K562 (cell line): ENCODE measurements at regions not wholly inside any gene's neighbourhood (a gene's known extent, or its start where the extent isn't known, plus 50 kb on each side); places are given as distances from the start of the nearest gene placed in this dataset.
A peak's percentile ranks its signal among the peaks of the same experiment; 100 is the strongest.

Experiments
- ATAC-seq: fragments of 200-7000 bp; cut with Tn5 transposase; 3 replicates; pipeline ENCODE4 v1.9.1; 2020; ENCODE audit warnings: moderate library complexity
- BruUV-seq: library from RNA; stranded (reverse); fragments of 400-500 nt; replicated peaks from 2 replicates; lab custom pipeline; 2021; lab: Mats Ljungman, UMichigan
- CTCF ChIA-PET: fragments of 300-600 bp; formaldehyde crosslinking; extraction: SDS; loops from one replicate; lab custom pipeline; 2021; ENCODE audit warnings: low intra/inter-chr PET ratio; lab: Yijun Ruan, JAX
- POLR2A ChIA-PET: fragments of 300-600, 350-650 bp; sonication (Branson Sonifier 250); formaldehyde crosslinking; extraction: SDS; loops from one replicate; lab custom pipeline; 2021; ENCODE audit warnings: antibody characterized with exemption, inconsistent platforms; lab: Yijun Ruan, JAX
- DNase-seq, 4 experiments: peaks; one replicate each; pipeline versions ENCODE4 v3.0.0 to v3.0.0-alpha.2; 2011 to 2018; ENCODE audit warnings: low spot score in 3 of 4, mixed read lengths in 3 of 4; ENCODE audit errors: extremely low read depth in 1 of 4
- FAIRE-seq: peaks from 2 replicates; lab custom pipeline; 2011; peaks lifted over from hg19 to GRCh38; lab: Jason Lieb, UNC
- H2AFZ ChIP-seq: 2 replicates; pipeline ENCODE4 v1.6.0; 2011; ENCODE audit warnings: low read depth, low read length, control low read depth, inconsistent platforms
- H3K27ac ChIP-seq: fragments of 200-600 bp; 3 replicates; pipeline ENCODE4 v1.8.0; 2011; ENCODE audit warnings: low read depth, mild to moderate bottlenecking, control low read depth, inconsistent platforms, low read length, moderate library complexity, mixed read lengths; ENCODE audit errors: extremely low read depth
- H3K27me3 ChIP-seq, 2 experiments: fragments of 300-600 bp in 1 of 2; 2 replicates in 1 of 2; 3 replicates in 1 of 2; pipeline versions ENCODE4 v1.6.0 to v1.8.0; 2011; ENCODE audit warnings: inconsistent platforms in 2 of 2, low read length in 2 of 2, mild to moderate bottlenecking in 1 of 2, mixed read lengths in 1 of 2, moderate library complexity in 1 of 2; ENCODE audit not compliant: control insufficient read depth in 2 of 2, insufficient read depth in 2 of 2
- H3K36me3 ChIP-seq: fragments of 300-600 bp; 3 replicates; pipeline ENCODE4 v1.8.0; 2011; ENCODE audit warnings: mild to moderate bottlenecking, low read length, inconsistent platforms; ENCODE audit not compliant: control insufficient read depth, insufficient read depth
- H3K4me1 ChIP-seq, 2 experiments: fragments of 200-600 bp in 1 of 2; replicated peaks in 1 of 2; 2 replicates in 1 of 2; 3 replicates in 1 of 2; pipeline versions ENCODE4 v1.5.1 to v1.8.0; 2011; ENCODE audit warnings: inconsistent platforms in 2 of 2, low read length in 2 of 2, mild to moderate bottlenecking in 1 of 2, mixed read lengths in 1 of 2, moderate library complexity in 1 of 2; ENCODE audit not compliant: control insufficient read depth in 2 of 2, insufficient read depth in 2 of 2
- H3K4me2 ChIP-seq: 2 replicates; pipeline ENCODE4 v1.6.1; 2011; ENCODE audit warnings: low read length, control low read depth, inconsistent platforms, mixed read lengths; ENCODE audit not compliant: insufficient read depth
- H3K4me3 ChIP-seq: fragments of 200-600 bp; sonication (generic), shearing (Covaris generic); 2 replicates; pipeline ENCODE4 v1.5.1; 2016; ENCODE audit warnings: control low read depth, inconsistent platforms
- H3K79me2 ChIP-seq: fragments of 200-600 bp; 3 replicates; pipeline ENCODE4 v1.8.0; 2011; ENCODE audit warnings: low read length, inconsistent platforms; ENCODE audit not compliant: control insufficient read depth, insufficient read depth
- H3K9ac ChIP-seq, 2 experiments: 2 replicates each; pipeline versions ENCODE4 v1.6.0 to v1.6.1; 2011; ENCODE audit warnings: low read depth in 2 of 2, low read length in 2 of 2, control low read depth in 1 of 2, inconsistent platforms in 1 of 2, mild to moderate bottlenecking in 1 of 2, mixed read lengths in 1 of 2; ENCODE audit not compliant: insufficient read depth in 1 of 2
- H3K9me1 ChIP-seq: one replicate; pipeline ENCODE4 v1.6.0; 2011; ENCODE audit warnings: inconsistent platforms, mild to moderate bottlenecking, low read length, moderate library complexity; ENCODE audit not compliant: control insufficient read depth, insufficient read depth
- H3K9me3 ChIP-seq: replicated peaks from 2 replicates; pipeline ENCODE4 v1.5.1; 2011; ENCODE audit warnings: low read depth, low read length, inconsistent platforms; ENCODE audit not compliant: control insufficient read depth, insufficient read depth
- H4K20me1 ChIP-seq: replicated peaks from 2 replicates; pipeline ENCODE4 v1.6.1; 2011; ENCODE audit warnings: low read length, inconsistent platforms, mixed read lengths; ENCODE audit not compliant: control insufficient read depth, insufficient read depth
- ARHGAP35 ChIP-seq: fragments of 450-650 bp; IDR thresholded peaks from 2 replicates; pipeline ENCODE4 v1.6.1; 2018; ENCODE audit not compliant: partially characterized antibody
- CBX3 ChIP-seq, 2 experiments: IDR thresholded peaks; 1 replicate in 1 of 2; 2 replicates in 1 of 2; pipeline ENCODE4 v1.6.1; 2012; ENCODE audit warnings: inconsistent platforms in 2 of 2, low read length in 2 of 2, borderline replicate concordance in 1 of 2, control low read depth in 1 of 2
- ELF1 ChIP-seq: fragments of 200-800 bp; sonication (Bioruptor generic); IDR thresholded peaks from 2 replicates; pipeline ENCODE4 v1.6.1; 2016; ENCODE audit warnings: missing genetic modification characterization, missing compliant biosample characterization
- KDM1A ChIP-seq, 2 experiments: fragments of 450-650 bp; IDR thresholded peaks; 2 replicates each; pipeline ENCODE4 v1.6.1; 2016; ENCODE audit warnings: mild to moderate bottlenecking in 2 of 2
- PYGO2 ChIP-seq: fragments of 450-650 bp; IDR thresholded peaks from 2 replicates; pipeline ENCODE4 v1.6.1; 2016; ENCODE audit warnings: mild to moderate bottlenecking, missing genetic modification characterization, moderate library complexity, missing compliant biosample characterization
- RBM14 ChIP-seq: fragments of 200-400 bp; formaldehyde crosslinking; IDR thresholded peaks from 2 replicates; pipeline ENCODE4 v1.6.1; 2018; ENCODE audit warnings: low read depth, mild to moderate bottlenecking, low read length, moderate library complexity, borderline replicate concordance; ENCODE audit not compliant: insufficient read depth
- TEAD1 ChIP-seq, 2 experiments: fragments of 450-650 bp in 1 of 2; sonication (generic) in 1 of 2; formaldehyde crosslinking; IDR thresholded peaks; 2 replicates each; pipeline versions ENCODE4 v1.4.0 to v1.8.0; 2020 to 2022; ENCODE audit warnings: mild to moderate bottlenecking in 2 of 2, missing genetic modification reagents in 1 of 2
- ZBTB8A ChIP-seq: fragments of 450-650 bp; IDR thresholded peaks from 2 replicates; pipeline ENCODE4 v1.6.1; 2018; ENCODE audit warnings: mild to moderate bottlenecking, moderate library complexity; ENCODE audit not compliant: partially characterized antibody
- WGBS: fragments of 100-300 bp; shearing (Covaris generic); methylation state at CpG from one replicate; pipeline ENCODE4 v1.1.6; 2016; ENCODE audit warnings: low coverage, mixed read lengths; ENCODE audit not compliant: insufficient coverage; ENCODE audit errors: missing lambda C conversion rate; 5-methylcytosine and 5-hydroxymethylcytosine counted together
- in situ Hi-C: fragments of 300-500 bp; cut with MboI; formaldehyde crosslinking; loops from 4 replicates; pipeline ENCODE4 v1.15.0; 2018; ENCODE audit warnings: inconsistent platforms, mixed read lengths
- intact Hi-C: fragments of 100-400 bp; cut with micrococcal nuclease; formaldehyde crosslinking; loops from 2 replicates; pipeline ENCODE4 v1.14.2; 2022
- TF ChIP-seq, protein P1 (sequence below): sonication (generic); formaldehyde crosslinking; IDR thresholded peaks from 2 replicates; pipeline ENCODE4 v1.9.0; 2022; ENCODE audit warnings: mild to moderate bottlenecking, missing genetic modification reagents

DNA sequence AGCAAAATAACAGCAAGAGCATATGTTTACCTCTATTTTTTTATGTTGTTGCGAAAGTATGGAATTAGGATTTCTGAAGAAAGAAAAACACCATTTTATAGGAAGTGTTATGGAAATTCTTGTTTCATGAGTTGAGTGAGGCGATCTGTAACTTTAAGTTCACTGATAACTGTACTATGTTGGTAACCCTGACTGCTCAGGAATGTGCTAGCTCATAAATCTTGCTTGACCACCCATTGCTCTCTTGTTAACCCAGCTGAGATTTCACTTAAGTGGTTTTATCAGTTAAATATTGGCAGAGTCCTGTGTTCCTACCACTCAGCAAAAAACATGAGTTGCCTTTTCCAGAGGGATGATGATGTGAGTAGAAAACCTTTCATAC is 91.1 kb upstream of the STARD4 start:
- ATAC-seq (no peak), FAIRE-seq (no peak), DNase-seq (no peak)
- Histone ChIP-seq H3K4me2 (no peak overlapping the region), H3K4me3 (no peak overlapping the region), H3K36me3 (no peaks in the 10 kb centered on the region), H2AFZ (no peak overlapping the region), H3K9me1 (no peaks in the 10 kb centered on the region), H3K27me3 (no peaks in the 10 kb centered on the region), H3K4me1 (no peaks in the 10 kb centered on the region), H3K9me3 (no peaks in the 10 kb centered on the region), H4K20me1 (no peaks in the 10 kb centered on the region), H3K79me2 (no peaks in the 10 kb centered on the region), H3K9ac (no peak overlapping the region), H3K27ac (no peak overlapping the region)
- intact Hi-C loops (no loop called here), in situ Hi-C loops (no loop called here)
- CTCF ChIA-PET = no interaction called here
- TF ChIP-seq KDM1A (IDR thresholded peaks at IDR 0.05) (0 out of 4 replicates have a peak, but pooled peaks of 1 of the 2 experiments have one; percentile 16), RBM14 (no peak), PYGO2 (tag) (no peak), ELF1 (tag) (no peak), TEAD1 (CRISPR knock-in tag; IDR thresholded peaks at IDR 0.05) (0 out of 4 replicates have a peak, but pooled peaks of 1 of the 2 experiments have one; percentile 15), ARHGAP35 (no peak), ZBTB8A (no peak), CBX3 (IDR thresholded peaks at IDR 0.05; ENCODE audit: borderline replicate concordance in 1 of 2, low read length in 2 of 2) (no peak)
- TF ChIP-seq, protein P1, sequence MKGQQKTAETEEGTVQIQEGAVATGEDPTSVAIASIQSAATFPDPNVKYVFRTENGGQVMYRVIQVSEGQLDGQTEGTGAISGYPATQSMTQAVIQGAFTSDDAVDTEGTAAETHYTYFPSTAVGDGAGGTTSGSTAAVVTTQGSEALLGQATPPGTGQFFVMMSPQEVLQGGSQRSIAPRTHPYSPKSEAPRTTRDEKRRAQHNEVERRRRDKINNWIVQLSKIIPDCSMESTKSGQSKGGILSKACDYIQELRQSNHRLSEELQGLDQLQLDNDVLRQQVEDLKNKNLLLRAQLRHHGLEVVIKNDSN (CRISPR knock-in tag) = no peak
- POLR2A ChIA-PET = no interaction called here
- WGBS = 5% methylated on average over 2 of the region's 2 CpGs
- BruUV-seq = no TSS peak
